GM12878 (cell line): ENCODE measurements at regions not wholly inside any gene's neighbourhood (a gene's known extent, or its start where the extent isn't known, plus 50 kb on each side); places are given as distances from the start of the nearest gene placed in this dataset.

Experiments used
- ATAC-seq: fragments of 200-7000 bp; cut with Tn5 transposase; 3 replicates; pipeline ENCODE4 v1.9.1; 2020; ENCODE audit warnings: mild to moderate bottlenecking, moderate library complexity
- BruUV-seq: library from RNA; stranded (reverse); fragments of 400-500 nt; replicated peaks from 2 replicates; lab custom pipeline; 2021; lab: Mats Ljungman, UMichigan
- CTCF ChIA-PET: fragments of 300-600 bp; sonication (Branson Sonifier 250); formaldehyde crosslinking; extraction: SDS; loops from one replicate; lab custom pipeline; 2021; ENCODE audit warnings: inconsistent platforms; lab: Yijun Ruan, JAX
- POLR2A ChIA-PET: fragments of 350-600 bp; formaldehyde crosslinking; extraction: SDS; loops from one replicate; lab custom pipeline; 2021; ENCODE audit warnings: inconsistent platforms; lab: Charles Lee
- RAD21 ChIA-PET: fragments of 300-600 bp; sonication (Branson Sonifier 250); formaldehyde crosslinking; loops from one replicate; lab custom pipeline; 2023; ENCODE audit warnings: antibody characterized with exemption; ENCODE audit not compliant: unreplicated experiment; lab: Charles Lee
- SMC1A ChIA-PET: fragments of 300-600 bp; sonication (Branson Sonifier 250); formaldehyde crosslinking; loops from one replicate; lab custom pipeline; 2023; ENCODE audit not compliant: unreplicated experiment, uncharacterized antibody; lab: Charles Lee
- DNase-seq: peaks from one replicate; pipeline ENCODE4 v3.0.0-alpha.2; 2011; ENCODE audit warnings: low read depth, low spot score
- FAIRE-seq: peaks from 3 replicates; lab custom pipeline; 2011; peaks lifted over from hg19 to GRCh38; lab: Jason Lieb, UNC
- H2AFZ ChIP-seq: 2 replicates; pipeline ENCODE4 v1.6.0; 2011; ENCODE audit warnings: low read depth, low read length, control low read depth; ENCODE audit not compliant: control insufficient read depth
- H3K27ac ChIP-seq: 2 replicates; pipeline ENCODE4 v1.5.1; 2011; ENCODE audit warnings: control low read depth; ENCODE audit not compliant: control insufficient read depth, insufficient read depth
- H3K27me3 ChIP-seq, 2 experiments: replicated peaks in 1 of 2; 2 replicates each; pipeline versions ENCODE4 v1.6.0 to v1.6.1; 2011; ENCODE audit warnings: low read length in 1 of 2; ENCODE audit not compliant: control insufficient read depth in 2 of 2, insufficient read depth in 2 of 2
- H3K36me3 ChIP-seq, 2 experiments: 2 replicates each; pipeline ENCODE4 v1.5.1; 2011; ENCODE audit warnings: low read length in 1 of 2; ENCODE audit not compliant: control insufficient read depth in 2 of 2, insufficient read depth in 2 of 2
- H3K4me1 ChIP-seq: 2 replicates; pipeline ENCODE4 v1.6.1; 2011; ENCODE audit warnings: mild to moderate bottlenecking, low read length, moderate library complexity, mixed read lengths; ENCODE audit not compliant: control insufficient read depth, insufficient read depth
- H3K4me2 ChIP-seq: 2 replicates; pipeline ENCODE4 v1.6.0; 2011; ENCODE audit warnings: control low read depth; ENCODE audit not compliant: control insufficient read depth, insufficient read depth
- H3K4me3 ChIP-seq: fragments of 200-600 bp; sonication (generic); 2 replicates; pipeline ENCODE4 v1.5.1; 2016
- H3K79me2 ChIP-seq: 2 replicates; pipeline ENCODE4 v1.6.0; 2011; ENCODE audit warnings: low read length; ENCODE audit not compliant: control insufficient read depth, insufficient read depth
- H3K9ac ChIP-seq: 2 replicates; pipeline ENCODE4 v1.8.0; 2011; ENCODE audit warnings: low read length, control low read depth, mixed read lengths; ENCODE audit not compliant: control insufficient read depth, insufficient read depth
- H3K9me3 ChIP-seq: replicated peaks from 3 replicates; pipeline ENCODE4 v1.5.1; 2011; ENCODE audit warnings: mild to moderate bottlenecking, low read length; ENCODE audit not compliant: control insufficient read depth, insufficient read depth
- H4K20me1 ChIP-seq: 2 replicates; pipeline ENCODE4 v1.6.0; 2011; ENCODE audit not compliant: control insufficient read depth, insufficient read depth
- CREB1 ChIP-seq: IDR thresholded peaks from 2 replicates; pipeline ENCODE4 v1.6.1; 2012; ENCODE audit warnings: low read depth, mild to moderate bottlenecking, inconsistent platforms
- LARP7 ChIP-seq: fragments of 450-650 bp; IDR thresholded peaks from 2 replicates; pipeline ENCODE4 v1.6.1; 2017; ENCODE audit warnings: mild to moderate bottlenecking
- MTA2 ChIP-seq: fragments of 450-650 bp; IDR thresholded peaks from 2 replicates; pipeline ENCODE4 v1.6.1; 2016; ENCODE audit warnings: low read depth, mild to moderate bottlenecking, moderate library complexity
- NRF1 ChIP-seq: conservative IDR thresholded peaks from 2 replicates; pipeline ENCODE4 v1.6.1; 2011; ENCODE audit warnings: mild to moderate bottlenecking, low read depth, low read length, improper control_type of control experiment
- RAD51 ChIP-seq: fragments of 450-650 bp; IDR thresholded peaks from 2 replicates; pipeline ENCODE4 v1.6.1; 2016; ENCODE audit warnings: moderate library complexity, mild to moderate bottlenecking, inconsistent platforms
- WRNIP1 ChIP-seq: IDR thresholded peaks from 2 replicates; pipeline ENCODE4 v1.6.1; 2011; ENCODE audit warnings: low read depth, low read length, improper control_type of control experiment, borderline replicate concordance
- ZNF207 ChIP-seq: fragments of 450-650 bp; IDR thresholded peaks from 2 replicates; pipeline ENCODE4 v1.6.1; 2014; ENCODE audit warnings: antibody characterized with exemption, mild to moderate bottlenecking, borderline replicate concordance
- WGBS: methylation state at CpG from one replicate; pipeline ENCODE4 v1.1.6; 2016; ENCODE audit warnings: low lambda C conversion rate; ENCODE audit not compliant: insufficient replicate concordance, insufficient coverage; ENCODE audit errors: missing lambda C conversion rate; 5-methylcytosine and 5-hydroxymethylcytosine counted together
- in situ Hi-C: fragments of 300-500 bp; cut with MboI; formaldehyde crosslinking; loops from 9 replicates; pipeline ENCODE4 v1.14.3; 2018; ENCODE audit warnings: mixed read lengths
- intact Hi-C: fragments of 100-400 bp; cut with micrococcal nuclease; formaldehyde crosslinking; loops from one replicate; pipeline ENCODE4 v1.14.2; 2022; ENCODE audit not compliant: unreplicated experiment
- TF ChIP-seq, protein P1 (sequence below): IDR thresholded peaks from 2 replicates; pipeline ENCODE4 v1.6.1; 2011; ENCODE audit warnings: mild to moderate bottlenecking, low read depth, low read length, moderate library complexity; ENCODE audit not compliant: insufficient replicate concordance
- TF ChIP-seq, protein P2 (sequence below): fragments of 150-350 bp; IDR thresholded peaks from 2 replicates; pipeline ENCODE4 v1.6.1; 2014; ENCODE audit warnings: mild to moderate bottlenecking, low read depth, low read length
- TF ChIP-seq, protein P3 (sequence below): fragments of 450-650 bp; IDR thresholded peaks from 2 replicates; pipeline ENCODE4 v1.6.1; 2014; ENCODE audit warnings: mild to moderate bottlenecking
- TF ChIP-seq, protein P4 (sequence below): IDR thresholded peaks from 2 replicates; pipeline ENCODE4 v1.6.1; 2011; ENCODE audit warnings: borderline replicate concordance, low read depth, mild to moderate bottlenecking, moderate library complexity, low read length; ENCODE audit not compliant: insufficient read depth, poor library complexity, severe bottlenecking
- TF ChIP-seq, protein P5 (sequence below): IDR thresholded peaks from 2 replicates; pipeline ENCODE4 v1.6.1; 2011; ENCODE audit warnings: borderline replicate concordance, low read depth, mild to moderate bottlenecking, moderate library complexity, mixed read lengths, low read length; ENCODE audit not compliant: insufficient read depth; ENCODE audit errors: extremely low read length

DNA sequence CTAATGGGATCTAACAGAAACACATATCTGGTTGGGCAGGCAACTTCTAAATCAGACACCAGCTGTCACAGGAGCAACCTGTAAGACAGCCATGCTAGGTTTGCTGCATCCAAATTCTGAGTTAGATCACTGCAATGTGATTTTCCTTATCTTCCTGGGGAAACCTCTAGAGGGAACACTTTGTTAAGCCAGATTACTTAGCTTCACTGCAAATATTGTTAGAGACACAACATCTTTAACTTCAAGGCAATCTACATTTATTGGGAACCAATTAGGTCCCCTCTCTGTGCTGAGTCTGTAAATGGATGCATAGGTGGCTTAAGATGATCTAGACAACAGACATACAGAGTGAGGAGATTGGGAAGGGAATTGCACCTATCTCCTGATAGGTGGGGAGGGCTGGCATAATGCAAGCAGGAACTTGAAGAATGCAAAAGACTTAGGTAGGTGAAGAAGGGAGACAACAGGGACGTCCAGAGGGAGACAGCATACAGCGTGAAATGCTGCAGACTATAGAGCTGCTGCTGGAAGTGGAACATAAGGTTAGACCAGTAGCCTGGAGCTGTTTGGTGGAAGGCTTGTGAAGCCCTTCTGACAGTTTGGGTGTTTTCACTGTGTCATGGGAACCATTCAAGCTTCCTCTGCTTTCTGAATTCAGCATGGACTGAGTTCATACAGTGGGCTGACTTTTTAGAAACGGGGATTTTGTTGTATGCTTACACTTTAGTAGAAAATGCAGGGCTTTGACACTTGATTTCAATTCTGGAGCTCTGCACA, 109.8 kb upstream of the ELMO1 start (continued):
- TF ChIP-seq, protein P1, sequence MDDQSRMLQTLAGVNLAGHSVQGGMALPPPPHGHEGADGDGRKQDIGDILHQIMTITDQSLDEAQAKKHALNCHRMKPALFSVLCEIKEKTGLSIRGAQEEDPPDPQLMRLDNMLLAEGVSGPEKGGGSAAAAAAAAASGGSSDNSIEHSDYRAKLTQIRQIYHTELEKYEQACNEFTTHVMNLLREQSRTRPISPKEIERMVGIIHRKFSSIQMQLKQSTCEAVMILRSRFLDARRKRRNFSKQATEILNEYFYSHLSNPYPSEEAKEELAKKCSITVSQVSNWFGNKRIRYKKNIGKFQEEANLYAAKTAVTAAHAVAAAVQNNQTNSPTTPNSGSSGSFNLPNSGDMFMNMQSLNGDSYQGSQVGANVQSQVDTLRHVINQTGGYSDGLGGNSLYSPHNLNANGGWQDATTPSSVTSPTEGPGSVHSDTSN = no peak
- TF ChIP-seq, protein P2, sequence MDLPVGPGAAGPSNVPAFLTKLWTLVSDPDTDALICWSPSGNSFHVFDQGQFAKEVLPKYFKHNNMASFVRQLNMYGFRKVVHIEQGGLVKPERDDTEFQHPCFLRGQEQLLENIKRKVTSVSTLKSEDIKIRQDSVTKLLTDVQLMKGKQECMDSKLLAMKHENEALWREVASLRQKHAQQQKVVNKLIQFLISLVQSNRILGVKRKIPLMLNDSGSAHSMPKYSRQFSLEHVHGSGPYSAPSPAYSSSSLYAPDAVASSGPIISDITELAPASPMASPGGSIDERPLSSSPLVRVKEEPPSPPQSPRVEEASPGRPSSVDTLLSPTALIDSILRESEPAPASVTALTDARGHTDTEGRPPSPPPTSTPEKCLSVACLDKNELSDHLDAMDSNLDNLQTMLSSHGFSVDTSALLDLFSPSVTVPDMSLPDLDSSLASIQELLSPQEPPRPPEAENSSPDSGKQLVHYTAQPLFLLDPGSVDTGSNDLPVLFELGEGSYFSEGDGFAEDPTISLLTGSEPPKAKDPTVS = no peak
- TF ChIP-seq, protein P3, sequence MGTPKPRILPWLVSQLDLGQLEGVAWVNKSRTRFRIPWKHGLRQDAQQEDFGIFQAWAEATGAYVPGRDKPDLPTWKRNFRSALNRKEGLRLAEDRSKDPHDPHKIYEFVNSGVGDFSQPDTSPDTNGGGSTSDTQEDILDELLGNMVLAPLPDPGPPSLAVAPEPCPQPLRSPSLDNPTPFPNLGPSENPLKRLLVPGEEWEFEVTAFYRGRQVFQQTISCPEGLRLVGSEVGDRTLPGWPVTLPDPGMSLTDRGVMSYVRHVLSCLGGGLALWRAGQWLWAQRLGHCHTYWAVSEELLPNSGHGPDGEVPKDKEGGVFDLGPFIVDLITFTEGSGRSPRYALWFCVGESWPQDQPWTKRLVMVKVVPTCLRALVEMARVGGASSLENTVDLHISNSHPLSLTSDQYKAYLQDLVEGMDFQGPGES = no peak
- TF ChIP-seq, all 136 proteins: peak for 2

DNA sequence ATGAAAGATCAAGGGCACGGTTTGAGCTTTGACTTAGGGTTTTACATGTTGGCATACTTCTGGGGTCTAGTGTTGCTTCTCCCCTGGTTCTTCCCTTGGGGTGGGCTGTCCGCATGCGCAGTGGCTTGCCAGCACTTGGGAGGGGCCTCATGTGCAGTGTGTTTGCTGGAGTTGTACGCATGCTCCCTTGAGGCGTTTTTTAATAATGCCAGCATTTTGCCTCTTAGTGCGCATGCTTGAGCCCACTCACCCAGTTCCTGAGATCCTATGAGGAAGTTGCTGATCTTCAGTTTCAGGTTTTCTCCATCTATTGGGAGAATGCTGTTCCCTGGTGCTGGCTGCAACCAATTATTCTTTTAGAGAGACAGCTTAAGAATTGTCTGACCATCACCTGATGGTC, 113.4 kb upstream of the GPR141 start:
- Histone ChIP-seq H3K27ac (no peak overlapping the region), H3K4me3 (no peak overlapping the region), H3K79me2 (no peaks in the 10 kb centered on the region), H3K9me3 (no peaks in the 10 kb centered on the region; the same call in 2 of the 3 replicates), H3K4me1 (no peaks in the 10 kb centered on the region), H3K9ac (no peak overlapping the region), H3K36me3 (no peaks in the 10 kb centered on the region), H2AFZ (no peak overlapping the region), H3K27me3 (no peaks in the 10 kb centered on the region; a peak in 1 of 4 replicates), H3K4me2 (no peak overlapping the region), H4K20me1 (no peaks in the 10 kb centered on the region)
- intact Hi-C loops = no loop called here
- in situ Hi-C loops = no loop called here
- WGBS = 75% methylated on average over 6 of the region's 6 CpGs
- no peak for DNase-seq
- POLR2A ChIA-PET = interaction anchor here (0.6 kb wide), 1 partner anchor 845 kb away, joined by 3 read pairs; no protein-coding TSS in a partner anchor
- SMC1A ChIA-PET = interaction anchor here (1.8 kb wide), 1 partner anchor 10 kb away, joined by 3 read pairs; no protein-coding TSS in a partner anchor
- RAD21 ChIA-PET = no interaction called here
- ATAC-seq = no peak
- BruUV-seq = no TSS peak
- CTCF ChIA-PET = no interaction called here
- no peak for FAIRE-seq
- no peak for TF ChIP-seq LARP7
- TF ChIP-seq, protein P4, sequence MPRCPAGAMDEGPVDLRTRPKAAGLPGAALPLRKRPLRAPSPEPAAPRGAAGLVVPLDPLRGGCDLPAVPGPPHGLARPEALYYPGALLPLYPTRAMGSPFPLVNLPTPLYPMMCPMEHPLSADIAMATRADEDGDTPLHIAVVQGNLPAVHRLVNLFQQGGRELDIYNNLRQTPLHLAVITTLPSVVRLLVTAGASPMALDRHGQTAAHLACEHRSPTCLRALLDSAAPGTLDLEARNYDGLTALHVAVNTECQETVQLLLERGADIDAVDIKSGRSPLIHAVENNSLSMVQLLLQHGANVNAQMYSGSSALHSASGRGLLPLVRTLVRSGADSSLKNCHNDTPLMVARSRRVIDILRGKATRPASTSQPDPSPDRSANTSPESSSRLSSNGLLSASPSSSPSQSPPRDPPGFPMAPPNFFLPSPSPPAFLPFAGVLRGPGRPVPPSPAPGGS = no peak
- TF ChIP-seq WRNIP1 = no peak
- no peak for TF ChIP-seq RAD51
- TF ChIP-seq MTA2 = no peak
- TF ChIP-seq, protein P5, sequence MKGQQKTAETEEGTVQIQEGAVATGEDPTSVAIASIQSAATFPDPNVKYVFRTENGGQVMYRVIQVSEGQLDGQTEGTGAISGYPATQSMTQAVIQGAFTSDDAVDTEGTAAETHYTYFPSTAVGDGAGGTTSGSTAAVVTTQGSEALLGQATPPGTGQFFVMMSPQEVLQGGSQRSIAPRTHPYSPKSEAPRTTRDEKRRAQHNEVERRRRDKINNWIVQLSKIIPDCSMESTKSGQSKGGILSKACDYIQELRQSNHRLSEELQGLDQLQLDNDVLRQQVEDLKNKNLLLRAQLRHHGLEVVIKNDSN = no peak
- TF ChIP-seq ZNF207 = no peak
- no peak for TF ChIP-seq CREB1
- no peak for TF ChIP-seq NRF1
